WERI-Rb-1 (cell line): ENCODE measurements at regions not wholly inside any gene's neighbourhood (a gene's known extent, or its start where the extent isn't known, plus 50 kb on each side); places are given as distances from the start of the nearest gene placed in this dataset.
"Not testable (repeated sequence)": the region's sequence is repeated elsewhere in the genome, so short reads cannot be mapped to it uniquely, and the experiment has no call there.

Source experiments
- DNase-seq: peaks from one replicate; pipeline ENCODE4 v3.0.0-alpha.2; 2020
- H3K27ac ChIP-seq: fragments of 250-450 bp; sonication (Bioruptor Pico); 2 replicates; pipeline ENCODE4 v1.5.1; 2020; ENCODE audit warnings: mild to moderate bottlenecking, moderate library complexity
- H3K27me3 ChIP-seq: fragments of 250-450 bp; sonication (Bioruptor Pico); 2 replicates; pipeline ENCODE4 v1.5.1; 2021; ENCODE audit warnings: mild to moderate bottlenecking, low read depth, moderate library complexity; ENCODE audit not compliant: insufficient read depth, severe bottlenecking
- H3K36me3 ChIP-seq: fragments of 250-450 bp; sonication (Bioruptor Pico); 2 replicates; pipeline ENCODE4 v1.5.1; 2020; ENCODE audit warnings: mild to moderate bottlenecking, moderate library complexity
- H3K4me3 ChIP-seq: 2 replicates; pipeline ENCODE4 v1.5.1; 2011; ENCODE audit warnings: low read depth, mild to moderate bottlenecking, control low read depth, low read length
- H3K9me3 ChIP-seq: fragments of 250-450 bp; sonication (Bioruptor Pico); 2 replicates; pipeline ENCODE4 v1.5.1; 2021; ENCODE audit warnings: mild to moderate bottlenecking, moderate library complexity; ENCODE audit not compliant: severe bottlenecking
- CTCF ChIP-seq: IDR thresholded peaks from 2 replicates; pipeline ENCODE4 v1.5.1; 2011; ENCODE audit warnings: low read depth, mild to moderate bottlenecking, control low read depth, inconsistent platforms, low read length

- H3K27me3 ChIP-seq, result no peaks in the 10 kb centered on the region
- no peak for DNase-seq
- H3K4me3 ChIP-seq, result no peak overlapping the region
- H3K36me3 ChIP-seq, result no peaks in the 10 kb centered on the region
- H3K27ac ChIP-seq, result no peak overlapping the region
- H3K9me3 ChIP-seq, result no peaks in the 10 kb centered on the region
- no peak for TF ChIP-seq CTCF
These were observed 340.4 kb downstream of the TCERG1L start for GRCh38 chr10:130971123-130971435.

- Histone ChIP-seq H3K9me3 (no peaks in the 10 kb centered on the region), H3K27ac (no peak overlapping the region), H3K4me3 (no peak overlapping the region), H3K27me3 (no peaks in the 10 kb centered on the region), H3K36me3 (no peaks in the 10 kb centered on the region)
- no peak for DNase-seq
- no peak for TF ChIP-seq CTCF
These were observed 338.2 kb downstream of the TCERG1L start for GRCh38 chr10:130973127-130973839.

- Histone ChIP-seq H3K9me3 (no peaks in the 10 kb centered on the region), H3K36me3 (no peaks in the 10 kb centered on the region), H3K4me3 (no peak overlapping the region), H3K27ac (no peak overlapping the region), H3K27me3 (no peaks in the 10 kb centered on the region)
- TF ChIP-seq CTCF, result no peak
- no peak for DNase-seq
These were observed 337.4 kb downstream of the TCERG1L start for GRCh38 chr10:130974166-130974565.

GRCh38 chr10:130975351-130975750 lies 336.2 kb downstream of the TCERG1L start:
- not testable (repeated sequence) for H3K27ac ChIP-seq, DNase-seq, H3K27me3 ChIP-seq, H3K4me3 ChIP-seq, H3K9me3 ChIP-seq, H3K36me3 ChIP-seq

GRCh38 chr10:130982802-130983201 lies 328.7 kb downstream of the TCERG1L start:
- H3K27me3 ChIP-seq, result no peaks in the 10 kb centered on the region
- no peaks in the 10 kb centered on the region for H3K9me3 ChIP-seq
- no peak for TF ChIP-seq CTCF
- DNase-seq, result no peak
- H3K4me3 ChIP-seq, result no peak overlapping the region
- H3K27ac ChIP-seq, result no peak overlapping the region
- H3K36me3 ChIP-seq, result no peaks in the 10 kb centered on the region

- Histone ChIP-seq H3K36me3 (no peaks in the 10 kb centered on the region), H3K27ac (no peak overlapping the region), H3K4me3 (no peak overlapping the region), H3K27me3 (no peaks in the 10 kb centered on the region), H3K9me3 (no peaks in the 10 kb centered on the region)
- no peak for TF ChIP-seq CTCF
- DNase-seq, result no peak
These were observed 327.8 kb downstream of the TCERG1L start for GRCh38 chr10:130983749-130984148.
